Caco-2 (cell line): ENCODE measurements at regions not wholly inside any gene's neighbourhood (a gene's known extent, or its start where the extent isn't known, plus 50 kb on each side); places are given as distances from the start of the nearest gene placed in this dataset.

ENCODE experiments used
- BruUV-seq: library from RNA; stranded (reverse); fragments of 400-500 nt; replicated peaks from 2 replicates; lab custom pipeline; 2021; lab: Mats Ljungman, UMichigan
- CTCF ChIA-PET: fragments of 300-600 bp; sonication (Branson Sonifier 250); formaldehyde crosslinking; loops from one replicate; lab custom pipeline; 2022; ENCODE audit warnings: antibody characterized with exemption; lab: Charles Lee
- POLR2A ChIA-PET: fragments of 300-600 bp; sonication (Branson Sonifier 250); formaldehyde crosslinking; loops from one replicate; lab custom pipeline; 2022; ENCODE audit warnings: antibody characterized with exemption; lab: Charles Lee
- DNase-seq, 2 experiments: peaks; one replicate each; pipeline versions ENCODE4 v3.0.0 to v3.0.0-alpha.2; 2020 to 2022
- H3K27me3 ChIP-seq: replicated peaks from 2 replicates; pipeline ENCODE4 v1.6.0; 2011; ENCODE audit warnings: low read length; ENCODE audit not compliant: control insufficient read depth, insufficient read depth
- H3K36me3 ChIP-seq: 2 replicates; pipeline ENCODE4 v1.5.1; 2011; ENCODE audit warnings: low read length; ENCODE audit not compliant: control insufficient read depth, insufficient read depth
- H3K4me1 ChIP-seq: fragments of 250-450 bp; sonication (Bioruptor Pico); 2 replicates; pipeline ENCODE4 v1.5.1; 2020; ENCODE audit warnings: mild to moderate bottlenecking
- H3K4me3 ChIP-seq: 2 replicates; pipeline ENCODE4 v1.5.1; 2011; ENCODE audit warnings: low read depth, mild to moderate bottlenecking, control low read depth, low read length
- H3K9me3 ChIP-seq: fragments of 250-450 bp; sonication (Bioruptor Pico); 2 replicates; pipeline ENCODE4 v1.5.1; 2020; ENCODE audit warnings: mild to moderate bottlenecking, moderate library complexity
- H3K27ac Mint-ChIP-seq: one replicate; pipeline ENCODE4 v1.8.0; 2022; ENCODE audit warnings: mixed read lengths; ENCODE audit not compliant: unreplicated experiment
- H3K27me3 Mint-ChIP-seq: one replicate; pipeline ENCODE4 v1.8.0; 2022; ENCODE audit warnings: mixed read lengths; ENCODE audit not compliant: insufficient read depth, unreplicated experiment
- H3K36me3 Mint-ChIP-seq: one replicate; pipeline ENCODE4 v1.8.0; 2022; ENCODE audit warnings: mild to moderate bottlenecking, mixed read lengths; ENCODE audit not compliant: insufficient read depth, unreplicated experiment
- H3K4me1 Mint-ChIP-seq: one replicate; pipeline ENCODE4 v1.8.0; 2022; ENCODE audit warnings: low read depth, mixed read lengths; ENCODE audit not compliant: unreplicated experiment
- H3K4me3 Mint-ChIP-seq: one replicate; pipeline ENCODE4 v1.8.0; 2022; ENCODE audit warnings: mild to moderate bottlenecking, moderate library complexity, mixed read lengths; ENCODE audit not compliant: unreplicated experiment
- H3K9me3 Mint-ChIP-seq: one replicate; pipeline ENCODE4 v1.8.0; 2022; ENCODE audit warnings: mixed read lengths; ENCODE audit not compliant: unreplicated experiment
- CTCF ChIP-seq, 2 experiments: fragments of 200-600 bp in 1 of 2; IDR thresholded peaks; 1 replicate in 1 of 2; 2 replicates in 1 of 2; pipeline versions ENCODE4 v1.5.1 to v1.8.0; 2011 to 2022; ENCODE audit warnings: antibody characterized with exemption in 1 of 2, control low read depth in 1 of 2, inconsistent platforms in 1 of 2, low read depth in 1 of 2, low read length in 1 of 2, mild to moderate bottlenecking in 1 of 2, moderate library complexity in 1 of 2; ENCODE audit not compliant: insufficient read depth in 1 of 2, severe bottlenecking in 1 of 2, unreplicated experiment in 1 of 2
- intact Hi-C: fragments of 100-400 bp; cut with micrococcal nuclease; formaldehyde crosslinking; loops from one replicate; pipeline ENCODE4 v1.10.0; 2022; ENCODE audit not compliant: unreplicated experiment

- no peaks in the 10 kb centered on the region for H3K36me3 Mint-ChIP-seq
- H3K4me1 Mint-ChIP-seq: no peaks in the 10 kb centered on the region
- no peaks in the 10 kb centered on the region for H3K9me3 Mint-ChIP-seq
- Histone ChIP-seq H3K9me3 (no peaks in the 10 kb centered on the region), H3K36me3 (no peaks in the 10 kb centered on the region), H3K27me3 (peaks cover 2% of the 10 kb centered on the region; the same call in 1 of the 2 replicates), H3K4me1 (no peaks in the 10 kb centered on the region), H3K4me3 (no peak overlapping the region)
- no peaks in the 10 kb centered on the region for H3K27me3 Mint-ChIP-seq
- ChIA-PET CTCF (interaction anchor here (0.6 kb wide), 1 partner anchor 21 kb away, joined by 4 read pairs; no protein-coding TSS in a partner anchor), POLR2A (no interaction called here)
- H3K27ac Mint-ChIP-seq: no peak overlapping the region
- TF ChIP-seq CTCF (IDR thresholded peaks at IDR 0.05; ENCODE audit: insufficient read depth in 1 of 2, low read depth in 1 of 2, low read length in 1 of 2, severe bottlenecking in 1 of 2, unreplicated experiment in 1 of 2): no peak
- no peak overlapping the region for H3K4me3 Mint-ChIP-seq
- no TSS peak for BruUV-seq
- no peak for DNase-seq
- intact Hi-C loops: no loop called here
Observed at GRCh38 chr6:10084111-10084986, 330.5 kb downstream of the TFAP2A start.

- Histone ChIP-seq H3K4me3 (no peak overlapping the region), H3K27me3 (peaks cover 2% of the 10 kb centered on the region; the same call in 1 of the 2 replicates), H3K36me3 (no peaks in the 10 kb centered on the region), H3K9me3 (no peaks in the 10 kb centered on the region), H3K4me1 (no peaks in the 10 kb centered on the region)
- BruUV-seq: no TSS peak
- H3K9me3 Mint-ChIP-seq: no peaks in the 10 kb centered on the region
- intact Hi-C loops: no loop called here
- H3K36me3 Mint-ChIP-seq: no peaks in the 10 kb centered on the region
- no peak overlapping the region for H3K27ac Mint-ChIP-seq
- CTCF ChIA-PET: no interaction called here
- H3K4me1 Mint-ChIP-seq: no peaks in the 10 kb centered on the region
- TF ChIP-seq CTCF (IDR thresholded peaks at IDR 0.05; ENCODE audit: insufficient read depth in 1 of 2, low read depth in 1 of 2, low read length in 1 of 2, severe bottlenecking in 1 of 2, unreplicated experiment in 1 of 2): no peak
- no peaks in the 10 kb centered on the region for H3K27me3 Mint-ChIP-seq
- H3K4me3 Mint-ChIP-seq: no peak overlapping the region
- no peak for DNase-seq
- POLR2A ChIA-PET: no interaction called here
Observed at GRCh38 chr6:10082385-10082784, 332.5 kb downstream of the TFAP2A start.

- no peak overlapping the region for H3K4me3 Mint-ChIP-seq
- POLR2A ChIA-PET: no interaction called here
- H3K4me1 ChIP-seq: no peaks in the 10 kb centered on the region
- DNase-seq: no peak
- CTCF ChIA-PET: no interaction called here
- no peak for TF ChIP-seq CTCF (IDR thresholded peaks at IDR 0.05; ENCODE audit: insufficient read depth in 1 of 2, low read depth in 1 of 2, low read length in 1 of 2, severe bottlenecking in 1 of 2, unreplicated experiment in 1 of 2)
- no TSS peak for BruUV-seq
- no peaks in the 10 kb centered on the region for H3K9me3 Mint-ChIP-seq
- H3K9me3 ChIP-seq: no peaks in the 10 kb centered on the region
- H3K36me3 ChIP-seq: no peaks in the 10 kb centered on the region
- no peaks in the 10 kb centered on the region for H3K27me3 Mint-ChIP-seq
- H3K27ac Mint-ChIP-seq: no peak overlapping the region
- H3K27me3 ChIP-seq: peaks cover 2% of the 10 kb centered on the region; the same call in 1 of the 2 replicates
- no peaks in the 10 kb centered on the region for H3K4me1 Mint-ChIP-seq
- H3K36me3 Mint-ChIP-seq: no peaks in the 10 kb centered on the region
- no peak overlapping the region for H3K4me3 ChIP-seq
- intact Hi-C loops: no loop called here
Observed at GRCh38 chr6:10081957-10082356, 332.9 kb downstream of the TFAP2A start.
